ENCODE measurements at regions not wholly inside any gene's neighbourhood (a gene's known extent, or its start where the extent isn't known, plus 50 kb on each side); places are given as distances from the start of the nearest gene placed in this dataset.
"Not testable (repeated sequence)": the region's sequence is repeated elsewhere in the genome, so short reads cannot be mapped to it uniquely, and the experiment has no call there.

GRCh38 chr2:234711308-234711707 lies 214.4 kb upstream of the ARL4C start:
- intact Hi-C loops (cut with DNase I) = no loop called here
- no peak for DNase-seq (ENCODE audit: low spot score)

- DNase-seq (ENCODE audit: low spot score) = no peak
- intact Hi-C loops (cut with DNase I) = no loop called here
Observed at GRCh38 chr2:234710587-234710986, 213.7 kb upstream of the ARL4C start.

GRCh38 chr2:234710066-234710465 lies 213.2 kb upstream of the ARL4C start:
- no peak for DNase-seq (ENCODE audit: low spot score)

DNA sequence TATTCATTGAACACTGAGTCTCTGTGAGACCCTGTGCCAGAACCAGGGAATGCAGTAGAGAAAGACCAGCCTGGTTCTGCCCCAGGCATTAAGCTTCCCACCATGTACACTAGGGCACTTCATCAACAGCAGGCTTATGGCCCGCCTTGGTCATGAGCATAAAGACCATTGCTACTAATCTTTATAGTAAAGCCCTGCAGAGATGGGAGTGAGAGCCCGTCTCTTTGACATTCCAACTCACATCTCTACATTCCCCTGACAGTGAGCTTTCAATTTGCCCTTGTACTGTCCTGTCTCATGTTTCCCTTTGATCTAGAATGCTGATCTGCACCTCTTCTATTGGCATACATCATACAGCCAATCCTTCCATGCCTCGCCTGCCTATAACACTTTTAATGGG lies 211.8 kb upstream of the ARL4C start:
- intact Hi-C loops (cut with DNase I) = no loop called here
- no peak for DNase-seq (ENCODE audit: low spot score)

More at GRCh38 chr2:234710066-234710465, 213.2 kb upstream of the ARL4C start:
- intact Hi-C loops (cut with DNase I) = no loop called here

GRCh38 chr2:234708091-234708683 lies 211.3 kb upstream of the ARL4C start:
- intact Hi-C loops (cut with DNase I) = no loop called here
- no peak for DNase-seq (ENCODE audit: low spot score)

DNA sequence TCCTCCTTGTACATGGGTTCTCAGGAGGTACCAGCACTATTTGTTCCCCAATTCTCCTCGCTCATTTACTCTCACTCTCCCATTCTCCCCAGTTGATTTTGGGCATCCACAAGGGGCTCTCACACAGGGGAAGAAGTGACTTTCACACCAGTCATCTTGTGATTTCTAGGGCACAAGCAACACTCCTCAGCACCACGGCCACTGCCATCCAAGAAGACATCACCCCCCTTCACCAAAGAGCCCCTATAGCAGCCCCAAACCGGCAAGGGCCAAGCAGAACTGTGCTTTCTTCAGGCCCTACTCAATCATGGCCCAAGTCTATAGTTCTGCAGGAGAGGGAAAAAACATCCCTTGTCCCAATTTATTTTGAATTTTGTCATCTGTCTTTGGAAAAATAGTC lies 209.2 kb upstream of the ARL4C start:
- DNase-seq (ENCODE audit: low spot score) = no peak
- intact Hi-C loops (cut with DNase I) = no loop called here

DNA sequence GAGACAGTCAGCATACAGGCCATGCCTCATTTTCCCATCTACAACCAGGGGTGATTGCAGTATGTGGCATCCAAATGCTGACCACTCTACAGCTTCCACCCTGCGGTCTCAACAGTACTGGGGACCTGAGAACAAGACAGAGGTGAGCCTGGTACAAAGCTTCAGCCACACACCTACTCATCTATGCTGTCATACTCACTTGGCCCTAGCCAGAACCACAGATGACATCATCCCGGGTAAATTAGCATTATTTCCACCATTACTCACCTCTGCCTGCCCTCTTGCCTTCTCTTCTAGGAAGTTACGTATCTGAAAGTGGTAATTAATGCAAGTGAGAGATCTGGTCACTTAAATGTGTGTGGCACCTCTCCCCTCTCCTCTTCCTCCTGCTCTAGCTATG lies 208.2 kb upstream of the ARL4C start:
- intact Hi-C loops (cut with DNase I) = no loop called here
- DNase-seq (ENCODE audit: low spot score) = no peak

- DNase-seq (ENCODE audit: low spot score) = no peak
- intact Hi-C loops (cut with DNase I) = no loop called here
Observed at GRCh38 chr2:234703258-234703657, 206.4 kb upstream of the ARL4C start.

GRCh38 chr2:234702731-234703225 lies 205.9 kb upstream of the ARL4C start:
- intact Hi-C loops (cut with DNase I) = no loop called here
- DNase-seq (ENCODE audit: low spot score) = no peak

GRCh38 chr2:234701841-234702240 lies 205.0 kb upstream of the ARL4C start:
- intact Hi-C loops (cut with DNase I) = no loop called here

GRCh38 chr2:234701421-234701820 lies 204.5 kb upstream of the ARL4C start:
- intact Hi-C loops (cut with DNase I) = no loop called here
- no peak for DNase-seq (ENCODE audit: low spot score)

More at GRCh38 chr2:234701841-234702240, 205.0 kb upstream of the ARL4C start:
- DNase-seq (ENCODE audit: low spot score) = no peak

GRCh38 chr2:234699456-234699855 lies 202.6 kb upstream of the ARL4C start:
- no peak for DNase-seq (ENCODE audit: low spot score)

DNA sequence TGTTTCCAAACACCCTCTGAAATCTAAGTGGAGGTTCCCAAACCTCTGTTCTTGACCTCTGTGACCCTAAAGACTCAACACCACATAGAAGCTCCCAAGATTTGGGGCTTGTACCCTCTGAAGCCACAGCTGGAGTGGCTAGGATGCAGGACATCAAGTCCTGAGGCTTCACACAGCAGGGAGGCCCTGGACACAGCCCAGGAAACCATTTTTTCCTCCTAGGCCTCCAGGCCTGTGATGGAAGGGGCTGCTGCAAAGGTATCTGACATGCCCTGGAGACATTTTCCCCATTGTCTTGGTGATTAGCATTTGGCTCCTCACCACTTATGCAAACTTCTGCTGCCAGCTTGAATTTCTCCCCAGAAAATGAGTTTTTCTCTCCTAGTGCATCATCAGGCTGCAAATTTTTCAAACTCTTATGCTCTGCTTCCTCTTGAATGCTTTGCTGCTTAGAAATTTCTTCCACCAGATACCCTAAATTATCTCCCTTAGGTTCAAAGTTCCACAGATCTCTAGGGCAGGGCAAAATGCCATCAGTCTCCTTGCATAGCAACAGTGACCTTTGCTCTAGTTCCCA lies 200.5 kb upstream of the ARL4C start:
- DNase-seq (ENCODE audit: low spot score); intact Hi-C loops (cut with DNase I): not testable (repeated sequence)

More at GRCh38 chr2:234699456-234699855, 202.6 kb upstream of the ARL4C start:
- intact Hi-C loops (cut with DNase I) = no loop called here

GRCh38 chr2:234695981-234696380 lies 199.1 kb upstream of the ARL4C start:
- DNase-seq (ENCODE audit: low spot score) = no peak
- intact Hi-C loops (cut with DNase I) = no loop called here

DNA sequence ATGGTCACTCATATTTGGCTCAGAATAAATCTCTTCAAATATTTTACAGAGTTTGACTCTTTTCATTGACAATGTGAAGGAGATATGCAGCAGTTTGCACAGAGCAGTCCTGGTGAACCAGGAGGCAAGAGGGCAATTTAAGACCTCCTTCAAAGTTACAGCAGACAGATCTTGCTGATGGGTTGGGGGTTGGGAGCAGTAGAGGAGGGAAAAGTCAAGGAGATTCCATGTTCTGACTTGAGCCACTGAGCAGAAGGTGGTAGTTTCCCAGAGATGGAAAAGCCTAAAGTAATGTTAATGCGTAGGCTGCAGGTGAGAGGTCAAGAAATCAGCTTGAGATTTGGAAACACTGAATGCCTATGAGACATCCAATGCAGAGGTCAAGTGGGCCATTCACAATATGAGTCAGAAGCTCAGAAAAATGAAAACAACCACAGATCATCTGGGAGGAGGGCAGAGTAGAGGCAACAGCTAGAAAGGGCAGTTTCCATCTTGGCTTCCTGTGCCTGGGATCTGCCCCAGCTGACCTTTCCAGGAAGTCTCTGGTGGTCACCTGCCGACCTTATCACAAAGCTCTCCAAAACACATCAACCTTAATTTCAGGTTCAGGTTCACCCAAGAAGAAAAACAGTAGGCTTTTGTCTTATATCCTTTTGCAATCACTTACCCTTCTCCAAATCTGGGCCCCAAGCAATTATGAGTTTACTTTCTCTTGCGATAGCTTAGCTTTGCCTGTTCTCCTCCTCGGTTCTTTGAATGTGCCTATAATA lies 197.5 kb upstream of the ARL4C start:
- intact Hi-C loops (cut with DNase I) = no loop called here

GRCh38 chr2:234693681-234694190 lies 196.9 kb upstream of the ARL4C start:
- intact Hi-C loops (cut with DNase I); DNase-seq (ENCODE audit: low spot score): not testable (repeated sequence)

More for the DNA sequence above, 197.5 kb upstream of the ARL4C start:
- no peak for DNase-seq (ENCODE audit: low spot score)

DNA sequence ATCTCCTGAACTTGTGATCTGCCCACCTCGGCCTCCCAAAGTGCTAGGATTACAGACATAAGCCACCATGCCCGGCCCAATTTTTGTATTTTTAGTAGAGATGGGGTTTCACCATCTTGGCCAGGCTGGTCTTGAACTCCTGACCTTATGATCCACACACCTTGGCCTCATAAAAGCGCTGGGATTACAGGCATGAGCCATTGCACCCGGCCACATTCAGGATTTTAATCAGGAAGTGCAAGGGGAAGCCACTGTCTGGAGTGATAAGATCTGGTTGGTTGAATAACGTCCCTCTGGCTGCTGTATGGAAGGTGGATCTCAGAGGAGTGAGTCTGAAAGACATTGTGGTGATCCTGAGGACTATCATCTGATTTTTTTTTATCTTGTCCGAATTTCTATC lies 196.3 kb upstream of the ARL4C start:
- DNase-seq (ENCODE audit: low spot score); intact Hi-C loops (cut with DNase I): not testable (repeated sequence)

- no peak for DNase-seq (ENCODE audit: low spot score)
- intact Hi-C loops (cut with DNase I) = no loop called here
Observed at GRCh38 chr2:234691968-234692955, 195.4 kb upstream of the ARL4C start.

DNA sequence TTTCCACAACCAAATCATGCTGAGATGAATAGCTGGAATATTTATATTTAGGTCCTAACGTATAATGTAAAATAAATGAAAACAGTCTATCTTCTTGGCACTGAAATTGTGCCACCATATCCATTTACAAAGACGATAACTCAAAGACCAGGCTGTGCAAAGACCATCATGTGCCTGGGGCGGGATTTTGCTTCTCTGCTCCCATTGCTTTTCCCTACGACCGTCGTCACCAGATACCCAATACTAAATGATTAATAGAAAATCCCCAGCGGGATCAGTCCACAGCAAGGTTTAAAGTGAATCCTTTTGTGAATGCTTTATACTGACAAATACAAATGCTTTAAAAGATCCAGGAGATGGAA lies 194.3 kb upstream of the ARL4C start:
- intact Hi-C loops (cut with DNase I) = no loop called here
- no peak for DNase-seq (ENCODE audit: low spot score)
